ENCODE measurements at regions not wholly inside any gene's neighbourhood (a gene's known extent, or its start where the extent isn't known, plus 50 kb on each side); places are given as distances from the start of the nearest gene placed in this dataset.
A peak's percentile ranks its signal among the peaks of the same experiment; 100 is the strongest.

DNA sequence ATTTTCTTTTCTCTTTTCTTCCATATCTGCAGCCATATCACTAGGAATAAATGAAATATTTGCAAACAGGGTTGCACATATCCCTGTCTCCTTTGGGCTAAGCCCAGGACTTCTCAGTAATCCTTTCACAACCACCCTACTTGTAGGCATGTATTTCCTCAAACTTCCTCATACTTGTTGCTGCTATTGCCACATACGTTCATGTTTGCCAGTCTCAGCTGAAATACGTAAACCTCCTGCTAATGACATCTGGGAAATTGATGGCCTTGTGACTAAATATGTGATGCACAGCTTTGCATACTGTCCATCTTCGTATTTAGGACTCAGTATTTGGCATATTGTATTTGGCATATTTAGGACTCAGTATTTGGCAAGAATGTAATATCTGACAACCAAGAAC is 224.6 kb downstream of the PLK2 start:
- TF ChIP-seq POLR2A (IDR thresholded peaks at IDR 0.05), result no peak
- TF ChIP-seq, protein P1, sequence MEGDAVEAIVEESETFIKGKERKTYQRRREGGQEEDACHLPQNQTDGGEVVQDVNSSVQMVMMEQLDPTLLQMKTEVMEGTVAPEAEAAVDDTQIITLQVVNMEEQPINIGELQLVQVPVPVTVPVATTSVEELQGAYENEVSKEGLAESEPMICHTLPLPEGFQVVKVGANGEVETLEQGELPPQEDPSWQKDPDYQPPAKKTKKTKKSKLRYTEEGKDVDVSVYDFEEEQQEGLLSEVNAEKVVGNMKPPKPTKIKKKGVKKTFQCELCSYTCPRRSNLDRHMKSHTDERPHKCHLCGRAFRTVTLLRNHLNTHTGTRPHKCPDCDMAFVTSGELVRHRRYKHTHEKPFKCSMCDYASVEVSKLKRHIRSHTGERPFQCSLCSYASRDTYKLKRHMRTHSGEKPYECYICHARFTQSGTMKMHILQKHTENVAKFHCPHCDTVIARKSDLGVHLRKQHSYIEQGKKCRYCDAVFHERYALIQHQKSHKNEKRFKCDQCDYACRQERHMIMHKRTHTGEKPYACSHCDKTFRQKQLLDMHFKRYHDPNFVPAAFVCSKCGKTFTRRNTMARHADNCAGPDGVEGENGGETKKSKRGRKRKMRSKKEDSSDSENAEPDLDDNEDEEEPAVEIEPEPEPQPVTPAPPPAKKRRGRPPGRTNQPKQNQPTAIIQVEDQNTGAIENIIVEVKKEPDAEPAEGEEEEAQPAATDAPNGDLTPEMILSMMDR (IDR thresholded peaks at IDR 0.05), result no peak
- no peak for TF ChIP-seq EP300 (IDR thresholded peaks at IDR 0.05)
- peak; percentile 27 for TF ChIP-seq POLR2AphosphoS5 (IDR thresholded peaks at IDR 0.05)
